GM04504 (cell line): ENCODE measurements at regions not wholly inside any gene's neighbourhood (a gene's known extent, or its start where the extent isn't known, plus 50 kb on each side); places are given as distances from the start of the nearest gene placed in this dataset.
"Not testable (repeated sequence)": the region's sequence is repeated elsewhere in the genome, so short reads cannot be mapped to it uniquely, and the experiment has no call there.

Experiments used
- DNase-seq: peaks from one replicate; pipeline ENCODE4 v3.0.0-alpha.2; 2012; ENCODE audit warnings: low read depth

DNA sequence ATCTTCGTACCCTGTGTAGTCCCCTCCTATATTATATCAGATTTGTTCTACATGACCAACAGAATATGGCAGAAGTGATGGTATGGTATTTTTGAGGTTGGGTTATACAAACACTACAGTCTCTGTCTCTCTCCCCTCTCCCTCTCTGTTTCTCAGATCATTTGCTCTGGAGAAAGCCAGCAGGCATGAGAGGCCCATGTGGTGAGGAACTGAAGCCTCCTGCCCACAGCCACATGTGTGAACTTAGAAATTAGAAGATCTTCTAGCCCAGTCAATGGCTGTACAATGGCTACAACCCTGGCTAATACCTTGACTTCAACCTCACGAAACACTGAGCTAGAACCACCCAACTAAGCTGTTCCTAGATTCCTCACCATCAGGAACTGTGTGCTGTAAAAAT lies 250.6 kb downstream of the SMAD2 start:
- DNase-seq = no peak

DNA sequence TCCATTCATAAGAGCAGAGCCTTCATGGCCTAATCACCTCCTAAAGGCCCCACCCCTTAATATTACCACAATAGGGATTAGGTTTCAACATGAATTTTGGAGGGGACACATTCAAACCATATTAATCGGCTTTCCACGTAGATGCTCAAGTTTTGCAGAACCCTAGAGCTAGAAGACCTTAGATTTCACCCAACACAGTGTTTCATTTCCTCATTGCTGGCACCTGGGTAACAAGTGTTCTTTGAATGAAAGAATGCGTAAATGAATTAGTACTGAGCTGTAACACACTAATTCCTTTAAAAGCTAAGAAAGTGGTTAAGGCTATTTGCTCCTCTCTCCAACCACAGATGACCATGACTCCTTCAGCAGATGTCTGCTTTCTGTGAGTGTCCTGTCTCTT lies 252.5 kb downstream of the SMAD2 start:
- no peak for DNase-seq

DNA sequence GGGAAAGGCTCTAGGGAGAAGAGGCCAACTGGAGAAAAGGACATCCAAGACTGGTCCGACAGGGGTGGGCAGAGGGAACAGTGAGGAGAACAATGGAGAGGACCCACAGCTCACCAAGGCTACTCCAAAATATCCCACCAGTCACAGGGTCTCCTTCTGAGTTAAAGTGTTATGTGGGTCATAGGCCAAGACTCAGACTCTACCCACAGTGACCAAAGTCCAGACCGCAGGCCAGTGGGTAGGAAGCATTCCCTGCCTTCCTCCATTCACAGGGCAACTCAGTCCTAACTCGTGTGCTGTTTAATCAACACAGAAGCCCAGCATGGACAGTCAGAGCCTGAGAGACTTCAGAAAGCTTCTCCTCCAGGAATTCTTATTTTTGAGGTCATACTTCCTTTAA lies 260.6 kb downstream of the SMAD2 start:
- DNase-seq = no peak

DNA sequence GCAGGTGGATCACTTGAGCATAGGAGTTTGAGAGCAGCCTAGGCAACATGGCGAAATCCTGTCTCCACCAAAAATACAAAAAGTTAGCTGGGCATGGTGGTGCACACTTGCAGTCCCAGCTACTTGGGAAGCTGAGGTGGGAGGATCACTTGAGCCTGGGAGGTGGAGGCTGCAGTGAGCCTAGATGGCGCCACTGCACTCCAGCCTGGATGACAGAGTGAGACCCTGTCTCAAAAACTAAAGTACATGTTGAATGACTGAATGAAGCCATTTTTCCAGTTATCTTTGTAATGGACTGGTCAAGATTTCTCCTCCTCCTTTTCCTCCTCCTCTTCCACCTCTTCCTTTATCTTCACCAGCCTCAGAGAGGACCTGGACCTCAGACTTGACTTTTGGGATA lies 272.0 kb downstream of the SMAD2 start:
- DNase-seq = no peak

DNA sequence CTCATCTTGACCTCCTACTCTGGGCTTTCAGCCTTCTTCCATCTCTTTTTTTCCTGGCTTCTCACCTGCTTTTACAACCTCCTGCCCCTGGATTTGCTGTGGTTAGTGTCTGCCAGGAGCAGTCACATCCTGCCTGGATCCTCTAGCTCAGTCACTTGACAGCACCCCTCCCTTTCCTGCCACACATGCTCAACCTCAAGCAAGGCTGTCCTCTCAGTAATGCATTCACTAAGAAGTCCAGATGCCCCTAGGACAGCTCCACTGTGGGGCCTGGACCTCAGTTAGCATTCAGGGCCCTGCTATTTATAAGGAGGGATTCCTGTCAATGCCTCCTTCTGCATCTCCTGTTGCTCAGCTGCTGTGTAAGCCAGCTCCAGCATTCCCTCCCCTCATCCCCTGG lies 275.5 kb downstream of the SMAD2 start:
- DNase-seq = no peak

DNA sequence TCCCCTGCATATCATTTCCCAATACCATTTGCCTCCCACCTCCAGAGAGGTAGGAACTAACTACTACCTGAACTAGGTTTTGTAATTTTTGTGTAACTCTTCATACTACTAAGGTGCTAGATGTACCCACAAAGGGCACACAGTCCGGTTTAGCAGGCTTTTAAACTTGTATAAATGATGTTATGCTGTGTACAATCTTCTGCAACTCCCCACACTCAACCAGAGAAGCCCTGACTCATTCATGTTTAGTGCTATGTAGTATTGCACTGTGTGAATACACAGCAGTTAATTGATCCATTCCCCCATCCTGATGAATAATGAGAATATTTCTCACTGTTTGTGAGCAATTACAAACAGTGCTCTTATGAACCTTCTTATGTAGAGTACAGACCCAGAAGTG lies 285.6 kb downstream of the SMAD2 start:
- no peak for DNase-seq

DNA sequence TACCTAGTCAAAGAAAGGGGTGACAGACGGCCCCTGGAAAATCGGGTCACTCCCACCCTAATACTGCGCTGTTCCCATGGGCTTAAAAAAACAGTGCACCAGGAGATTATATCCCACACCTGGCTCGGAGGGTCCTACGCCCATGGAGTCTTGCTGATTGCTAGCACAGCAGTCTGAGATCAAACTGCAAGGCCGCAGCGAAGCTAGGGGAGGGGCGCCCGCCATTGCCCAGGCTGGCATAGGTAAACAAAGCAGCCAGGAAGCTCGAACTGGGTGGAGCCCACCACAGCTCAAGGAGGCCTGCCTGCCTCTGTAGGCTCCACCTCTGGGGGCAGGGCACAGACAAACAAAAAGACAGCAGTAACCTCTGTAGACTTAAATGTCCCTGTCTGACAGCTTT lies 292.9 kb downstream of the SMAD2 start:
- not testable (repeated sequence) for DNase-seq

DNA sequence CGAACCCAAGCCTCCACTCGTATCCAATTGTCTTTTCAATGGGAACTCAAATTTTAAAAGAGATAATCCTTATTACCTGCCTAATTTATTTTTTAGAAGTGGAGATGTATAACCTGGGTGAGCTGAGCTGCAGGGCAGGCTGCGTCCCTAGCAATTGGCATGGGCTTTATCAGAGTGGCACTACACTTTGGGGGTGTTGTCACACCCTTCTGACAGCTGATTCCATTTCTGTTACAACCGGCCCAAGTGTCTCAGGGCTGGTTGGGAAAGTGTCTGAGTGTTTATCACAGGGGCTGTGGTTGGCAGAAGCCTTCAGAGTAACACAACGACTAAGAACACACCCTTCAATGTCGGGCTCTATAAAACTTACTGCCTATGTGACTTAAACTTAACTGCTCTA lies 295.0 kb downstream of the SMAD2 start:
- no peak for DNase-seq

DNA sequence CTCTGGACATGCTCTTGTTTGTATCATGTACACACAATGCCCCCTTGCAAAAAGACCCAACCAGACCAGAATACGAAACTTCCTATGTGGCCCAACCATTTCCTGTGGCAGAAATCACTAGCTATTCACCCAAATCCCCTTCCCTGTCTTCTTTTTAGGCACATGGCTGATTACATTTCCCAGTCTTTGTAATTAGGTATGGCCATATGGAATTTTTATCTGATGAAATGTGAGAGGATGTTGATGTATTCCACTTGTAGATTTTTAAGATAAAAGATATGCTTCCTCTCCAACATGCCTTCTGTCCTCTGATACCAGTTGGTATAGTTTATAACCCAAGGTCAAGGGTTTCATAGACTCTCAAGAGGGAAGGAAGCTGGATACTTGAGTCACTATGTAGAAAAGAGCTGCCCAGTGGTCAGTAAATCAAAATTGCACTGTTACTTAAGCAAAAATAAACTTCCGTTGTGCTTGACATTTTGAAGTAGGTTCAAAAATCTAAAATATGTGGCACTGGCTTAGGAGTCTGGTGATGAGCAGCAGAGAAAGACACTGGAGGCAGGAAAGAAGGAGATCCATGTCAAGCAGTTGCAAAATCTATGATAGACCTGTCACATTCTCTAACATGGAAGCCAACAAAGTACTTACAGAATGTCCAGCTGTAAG lies 297.4 kb downstream of the SMAD2 start:
- no peak for DNase-seq

DNA sequence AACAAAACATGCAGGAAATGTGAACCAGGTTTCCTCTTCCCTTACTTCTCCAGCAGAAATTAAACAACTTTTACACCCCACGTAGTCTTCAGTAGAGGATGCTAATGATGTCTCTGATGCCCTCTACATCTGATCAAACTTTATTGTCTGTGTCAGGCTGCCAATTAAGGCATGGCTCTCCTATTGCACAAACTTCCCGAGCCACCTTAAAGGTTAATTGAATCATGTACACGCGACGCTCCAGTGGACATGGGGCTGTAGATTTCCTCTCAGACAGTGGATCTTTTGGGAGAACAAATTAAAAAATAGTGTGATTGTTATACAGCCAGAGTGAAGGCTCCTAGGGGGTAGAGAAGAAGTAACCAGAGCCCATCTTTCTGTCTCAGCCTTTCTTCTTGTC lies 301.6 kb downstream of the SMAD2 start:
- no peak for DNase-seq

DNA sequence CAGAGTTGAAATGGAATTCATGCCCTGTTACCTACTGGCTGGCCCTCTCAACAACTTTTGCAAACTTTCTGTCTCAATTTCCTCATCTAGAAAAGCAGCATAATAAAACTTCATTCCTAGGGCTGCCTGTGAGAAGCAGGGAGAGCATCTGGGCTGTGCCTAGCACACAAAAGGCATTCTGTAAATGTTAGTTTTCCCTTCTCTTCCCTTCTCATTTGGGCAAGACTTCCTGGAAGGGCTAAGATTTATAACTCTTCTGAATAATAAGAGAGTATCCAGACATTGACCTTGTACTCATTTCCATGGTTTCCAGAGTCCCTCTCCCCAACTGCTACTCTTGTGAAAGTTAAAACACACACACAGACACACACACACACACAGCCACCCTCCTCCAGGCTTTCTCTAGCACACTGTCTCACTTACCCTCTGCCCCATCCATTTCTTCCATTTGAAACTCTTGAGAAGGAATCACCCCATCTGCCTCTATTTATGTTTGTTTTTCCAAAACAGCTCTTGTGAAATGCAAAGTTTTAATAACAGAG lies 302.1 kb downstream of the SMAD2 start:
- no peak for DNase-seq

DNA sequence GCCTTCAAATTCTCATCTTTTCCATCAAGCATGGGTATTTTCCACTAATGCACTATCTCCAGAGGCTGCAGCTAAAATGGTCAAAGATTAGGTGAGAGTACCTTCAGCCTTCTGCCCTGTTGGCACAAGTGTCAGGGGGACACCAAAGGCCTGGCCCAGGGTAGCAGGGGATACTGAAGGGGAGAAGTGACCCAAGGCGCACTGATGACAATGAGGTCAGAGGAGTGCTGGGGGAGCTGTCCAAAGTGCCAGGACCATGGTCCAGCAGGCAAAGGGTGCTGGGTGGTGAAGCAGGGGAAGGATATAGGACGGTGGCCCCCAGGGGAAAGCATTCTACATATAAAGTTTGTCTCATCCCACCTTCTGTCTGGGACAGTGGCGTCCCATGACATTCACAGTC lies 303.4 kb downstream of the SMAD2 start:
- DNase-seq = no peak

DNA sequence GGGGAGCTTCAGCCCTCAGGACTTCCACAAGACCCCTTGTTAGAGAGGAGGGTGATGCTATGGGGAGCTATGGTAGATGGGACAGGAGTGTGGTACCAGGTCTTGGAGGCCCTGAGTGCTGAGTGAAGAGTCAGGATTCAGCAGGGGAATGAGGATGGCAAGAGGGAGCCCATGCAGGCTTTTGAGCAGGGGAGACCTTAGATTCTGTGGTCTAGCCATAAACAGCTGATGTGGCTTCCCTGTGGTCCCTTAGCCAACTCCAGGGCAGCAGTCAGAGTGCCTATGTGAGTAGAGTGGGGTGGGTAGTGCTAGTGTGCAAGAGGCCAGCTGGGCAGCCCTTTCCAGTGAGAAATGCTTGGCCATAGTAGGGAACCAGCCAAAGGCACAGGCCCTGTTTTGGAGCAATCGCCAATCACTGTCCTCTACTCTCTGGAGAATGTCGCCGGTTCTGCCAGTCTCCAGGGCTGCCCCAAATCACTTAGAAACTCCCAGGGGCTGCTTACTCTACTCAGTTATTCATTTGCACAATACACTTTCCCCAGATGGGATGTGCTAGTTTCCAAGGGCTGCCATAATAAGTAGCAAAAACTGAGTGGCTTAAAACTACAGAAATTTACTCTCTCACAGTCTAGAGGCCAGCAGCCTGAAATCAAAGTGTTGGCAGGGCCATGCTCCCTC lies 310.5 kb downstream of the SMAD2 start:
- DNase-seq = no peak

DNA sequence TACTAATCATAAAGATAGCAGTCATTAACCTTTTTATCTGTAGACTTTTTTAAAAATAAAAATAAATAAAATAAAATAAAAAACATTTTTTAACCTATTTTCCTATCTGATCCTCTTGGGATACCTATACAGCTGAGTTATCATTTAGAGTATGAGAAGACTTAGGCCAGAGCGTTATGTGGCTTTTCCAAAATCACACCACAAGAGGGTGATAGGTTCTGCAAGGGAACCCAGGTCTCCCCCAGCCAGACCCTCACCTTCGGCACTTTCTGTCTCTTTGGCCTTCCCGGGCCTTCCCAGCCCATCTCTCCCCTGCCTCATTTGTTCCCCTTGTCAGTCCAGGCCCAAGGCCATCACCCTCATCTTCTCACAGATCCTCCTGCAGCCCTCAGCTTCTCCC lies 311.7 kb downstream of the SMAD2 start:
- DNase-seq = no peak

DNA sequence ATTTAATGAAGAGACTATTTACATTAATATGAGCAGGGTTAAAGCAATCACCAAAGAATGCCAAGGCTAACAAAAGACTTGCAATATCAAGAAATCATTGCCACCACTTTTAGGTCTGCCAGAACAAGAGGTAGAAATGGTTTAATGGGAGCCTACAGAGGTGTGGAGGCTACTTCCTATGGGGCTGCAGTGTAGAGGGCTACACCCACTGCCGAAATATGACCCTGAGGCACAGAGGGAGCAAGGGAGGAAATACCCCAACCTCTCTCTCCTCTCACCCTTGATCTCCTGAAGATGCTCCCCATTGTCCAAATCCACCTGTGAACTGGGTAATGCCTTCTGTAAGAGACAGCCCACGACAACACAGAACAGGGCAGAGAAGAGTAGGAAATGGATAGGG lies 315.4 kb downstream of the SMAD2 start:
- DNase-seq = no peak

DNA sequence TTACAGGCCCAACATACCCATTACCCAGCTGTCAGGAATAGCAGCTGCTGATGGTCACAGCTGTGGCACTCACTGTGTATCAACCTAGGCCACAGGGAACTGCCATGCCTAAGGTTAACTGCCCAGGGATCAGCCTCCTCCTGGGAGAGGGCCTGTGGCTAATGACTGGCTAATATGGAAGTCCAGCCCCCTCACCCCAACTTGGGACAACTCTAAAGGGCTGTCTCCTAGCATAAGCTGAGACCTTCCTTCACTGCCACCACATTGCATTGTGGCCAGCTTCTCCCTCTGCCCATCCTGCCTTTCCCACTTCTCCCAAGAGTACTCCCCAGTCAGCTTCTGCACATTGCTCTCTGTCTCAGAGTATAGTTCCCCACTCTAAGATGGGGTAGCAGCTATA lies 316.5 kb downstream of the SMAD2 start:
- no peak for DNase-seq

DNA sequence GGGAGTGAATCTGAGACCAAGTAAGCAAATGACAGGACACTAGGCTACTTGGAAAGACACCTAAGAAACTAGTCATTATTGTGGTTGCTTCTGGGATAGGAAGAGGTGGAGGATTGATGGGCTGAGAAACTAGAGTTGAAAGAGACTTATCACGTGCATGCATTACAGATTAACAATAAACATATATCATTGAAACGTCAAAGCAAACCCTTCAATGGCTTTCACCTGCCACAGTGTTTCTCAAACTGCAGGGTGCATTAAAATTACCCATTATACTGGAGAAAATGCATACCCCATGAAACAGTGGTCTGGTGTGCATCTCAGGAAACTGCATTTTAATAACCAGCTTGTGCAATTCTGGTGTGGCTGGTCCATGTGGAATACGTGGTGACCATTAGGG lies 318.8 kb downstream of the SMAD2 start:
- DNase-seq = no peak

DNA sequence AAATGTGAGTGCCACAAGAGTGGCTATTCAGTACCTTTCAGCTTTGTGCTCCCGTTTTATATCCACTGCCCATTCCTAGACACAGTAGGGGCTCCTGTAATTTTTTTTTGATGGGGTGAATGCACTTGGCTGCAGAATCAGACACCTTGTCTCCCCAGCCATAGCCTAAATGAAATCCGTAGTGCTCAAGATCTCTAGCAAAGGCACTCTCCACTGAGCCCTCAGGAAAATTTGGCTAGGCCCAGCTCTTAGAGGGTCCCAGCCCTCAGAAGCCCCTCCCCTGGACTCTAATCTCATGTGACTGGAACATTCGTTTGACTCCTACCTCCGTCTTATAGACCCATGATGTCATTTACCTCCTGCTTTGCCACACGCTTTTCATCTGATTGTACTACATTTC lies 323.9 kb downstream of the SMAD2 start:
- DNase-seq = no peak

DNA sequence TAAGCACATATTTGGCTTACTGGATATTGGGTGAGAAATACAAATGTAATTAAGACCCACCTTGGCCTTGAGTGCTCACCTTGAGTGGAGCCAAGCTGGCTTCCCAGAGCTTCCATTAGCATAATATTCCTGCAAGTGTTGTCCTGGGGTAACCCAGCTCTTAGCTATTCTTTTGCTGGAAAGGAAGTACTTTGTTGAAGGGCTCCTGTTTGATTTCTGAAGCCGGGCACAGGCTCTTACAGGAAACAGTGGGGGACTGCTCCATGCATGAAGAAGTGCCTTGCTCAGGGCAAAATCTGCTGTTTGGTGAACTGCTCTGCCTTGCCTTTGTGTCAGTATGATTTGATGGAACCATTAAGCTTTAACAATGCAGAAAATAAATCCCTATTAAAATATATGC lies 325.4 kb downstream of the SMAD2 start:
- no peak for DNase-seq

DNA sequence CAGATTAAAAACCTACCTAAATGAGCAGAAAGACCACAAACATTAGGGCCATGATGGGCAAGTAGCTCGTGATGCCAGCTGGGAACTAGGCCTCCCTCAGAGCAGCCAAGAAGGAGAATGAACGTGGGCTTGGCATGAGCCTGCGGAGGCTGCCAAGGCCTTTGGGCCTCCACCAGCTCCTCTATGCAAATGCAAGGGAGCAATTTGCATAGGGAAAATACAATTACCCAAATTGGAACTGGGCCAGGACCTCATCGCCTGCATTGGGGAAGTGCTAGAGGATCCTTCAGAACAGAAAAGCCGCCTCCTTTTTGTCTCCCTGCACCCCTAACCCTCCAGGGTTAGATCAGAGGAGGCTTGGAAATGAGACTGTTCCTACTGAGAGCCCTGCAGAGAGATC lies 326.4 kb downstream of the SMAD2 start:
- DNase-seq = no peak

DNA sequence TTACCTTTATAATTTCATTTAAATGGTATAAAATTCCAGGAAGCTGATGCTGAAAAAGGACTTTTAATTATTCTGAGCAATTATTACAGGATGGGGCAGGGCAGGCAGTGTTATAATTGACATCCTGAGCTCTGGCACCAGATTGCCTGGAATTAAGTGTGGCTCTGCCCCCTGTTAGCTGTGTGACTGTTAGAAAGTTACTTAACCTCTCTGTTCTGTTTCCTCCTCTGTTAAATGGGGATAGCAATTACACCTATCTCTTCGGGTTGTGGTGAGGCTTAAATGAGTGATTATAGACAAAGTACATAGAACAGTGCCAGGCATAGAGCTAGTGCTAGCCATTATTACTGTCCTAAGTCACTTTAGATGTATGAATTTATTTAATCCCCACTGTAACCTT lies 327.3 kb downstream of the SMAD2 start:
- DNase-seq = no peak

DNA sequence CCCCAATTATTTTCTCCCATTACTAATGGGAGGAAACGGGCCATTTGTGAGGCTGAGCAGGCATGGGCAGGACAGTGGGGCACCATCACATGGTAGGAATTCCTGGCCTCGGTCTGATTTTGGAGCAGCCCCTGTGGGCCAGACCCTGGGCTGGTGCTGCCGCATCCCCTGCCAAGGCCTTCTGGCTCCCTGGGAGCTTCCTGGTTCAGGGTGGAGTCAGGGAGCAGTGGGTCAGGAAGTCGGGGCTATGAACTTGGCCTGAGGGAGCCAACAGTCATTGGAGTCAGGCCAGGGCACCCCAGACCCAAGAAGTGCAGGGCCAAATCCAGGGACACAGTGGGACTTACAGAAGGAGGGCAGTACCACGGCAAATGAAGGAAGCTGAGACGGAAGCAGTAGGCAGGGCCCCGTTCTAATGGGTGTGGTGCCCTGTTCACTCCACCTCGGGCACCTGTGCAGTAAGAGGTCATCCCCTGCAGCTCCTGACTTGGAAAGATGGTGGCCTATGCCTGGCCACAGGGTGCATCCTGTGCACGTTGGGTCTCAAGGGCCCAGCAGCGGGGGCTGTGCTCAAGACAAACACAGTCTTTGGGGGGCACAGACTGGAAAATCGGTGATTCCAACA lies 328.1 kb downstream of the SMAD2 start:
- DNase-seq = no peak

DNA sequence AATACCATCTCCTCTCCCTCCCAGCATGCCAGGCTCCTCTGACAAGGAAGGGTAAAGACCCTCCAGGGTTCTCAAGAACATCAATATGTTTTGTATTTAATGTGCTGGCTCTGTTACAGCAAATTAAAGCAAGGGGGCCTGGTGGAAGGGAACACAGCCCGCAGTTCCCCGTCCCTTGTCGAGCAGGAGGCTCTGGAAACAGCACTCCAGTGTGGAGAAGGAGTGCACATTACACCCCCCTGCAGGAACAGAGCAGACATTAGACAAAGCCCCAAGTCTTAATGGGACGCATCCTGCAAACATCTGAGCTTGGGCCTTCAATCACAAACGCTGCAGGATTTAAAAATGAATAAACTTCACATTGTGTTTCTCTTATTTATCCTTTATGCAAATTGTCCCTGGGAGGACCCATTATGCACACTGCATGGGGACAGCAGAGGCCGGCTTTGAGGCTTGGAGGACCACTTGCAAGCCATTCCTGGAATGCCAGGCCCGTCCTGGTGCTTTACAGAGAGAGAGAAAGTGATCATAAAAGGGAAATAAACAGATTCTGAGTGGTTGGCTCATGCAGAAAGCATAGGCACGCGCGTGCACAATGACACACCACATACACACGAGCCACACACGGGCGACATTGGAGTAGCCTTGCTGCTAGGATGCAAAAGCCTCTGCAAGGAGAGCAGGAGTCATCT lies 328.7 kb downstream of the SMAD2 start:
- no peak for DNase-seq
